Thymus (tissue), 11 donors: ENCODE measurements at regions not wholly inside any gene's neighbourhood (a gene's known extent, or its start where the extent isn't known, plus 50 kb on each side); places are given as distances from the start of the nearest gene placed in this dataset.
A peak's percentile ranks its signal among the peaks of the same experiment; 100 is the strongest.

Experiments used
- DNase-seq, 9 donors: peaks; one replicate each; pipeline ENCODE4 v3.0.0-alpha.2; 2013; ENCODE audit warnings: low spot score in 9 of 9, low read depth in 6 of 9, missing footprints in 1 of 9
- H3K27ac ChIP-seq, 2 donors: one replicate each; pipeline ENCODE4 v1.5.1; 2013; ENCODE audit warnings: control low read depth in 1 of 2, low read depth in 1 of 2, low read length in 1 of 2, mild to moderate bottlenecking in 1 of 2, moderate library complexity in 1 of 2
- H3K27me3 ChIP-seq, 2 donors: one replicate each; pipeline ENCODE4 v1.5.1; 2013; ENCODE audit warnings: low read length in 1 of 2; ENCODE audit not compliant: control insufficient read depth in 2 of 2, insufficient read depth in 1 of 2
- H3K36me3 ChIP-seq, 2 donors: one replicate each; pipeline ENCODE4 v1.5.1; 2013; ENCODE audit warnings: low read length in 1 of 2, mild to moderate bottlenecking in 1 of 2, moderate library complexity in 1 of 2; ENCODE audit not compliant: control insufficient read depth in 2 of 2, insufficient read depth in 2 of 2
- H3K4me1 ChIP-seq, 2 donors: one replicate each; pipeline ENCODE4 v1.5.1; 2013; ENCODE audit warnings: low read length in 2 of 2; ENCODE audit not compliant: control insufficient read depth in 2 of 2, insufficient read depth in 2 of 2
- H3K4me3 ChIP-seq, 2 donors: one replicate each; pipeline ENCODE4 v1.5.1; 2013; ENCODE audit warnings: low read length in 2 of 2, control low read depth in 1 of 2, mild to moderate bottlenecking in 1 of 2
- H3K9me3 ChIP-seq, 2 donors: one replicate each; pipeline ENCODE4 v1.5.1; 2013; ENCODE audit warnings: low read length in 1 of 2, mild to moderate bottlenecking in 1 of 2; ENCODE audit not compliant: control insufficient read depth in 2 of 2, insufficient read depth in 1 of 2
- WGBS: extraction: QIAGEN DNeasy Blood & Tissue Kit; methylation state at CpG from one replicate; pipeline ENCODE4 v1.1.7; 2013; 5-methylcytosine and 5-hydroxymethylcytosine counted together
- donor health status: healthy.

DNA sequence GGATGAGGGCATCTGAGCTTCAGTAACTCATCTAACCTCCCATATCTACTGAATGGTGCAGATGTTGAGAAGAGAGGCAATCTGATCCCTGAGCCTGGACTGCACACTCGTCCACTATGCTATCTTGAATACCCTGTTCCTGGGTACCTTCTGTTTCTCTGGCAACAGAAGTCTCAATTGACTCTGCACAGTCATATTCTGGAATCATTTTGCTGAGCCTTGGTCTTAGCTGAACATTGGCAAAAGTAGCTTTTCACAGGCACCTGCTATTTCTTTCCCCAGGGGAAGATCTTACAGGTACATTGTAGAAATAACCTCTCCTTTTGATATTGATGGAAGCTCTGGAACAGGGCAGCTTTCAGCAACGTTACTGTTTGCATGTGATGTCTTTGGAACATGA is 161.5 kb upstream of the GPR101 start:
- Histone ChIP-seq H3K36me3 (no peaks in the 10 kb centered on the region), H3K27me3 (no peaks in the 10 kb centered on the region), H3K4me3 (no peak overlapping the region), H3K27ac (no peak overlapping the region), H3K9me3 (no peaks in the 10 kb centered on the region), H3K4me1 (no peaks in the 10 kb centered on the region)
- DNase-seq, result no peak
- WGBS, result 48% methylated on average over 2 of the region's 2 CpGs

DNA sequence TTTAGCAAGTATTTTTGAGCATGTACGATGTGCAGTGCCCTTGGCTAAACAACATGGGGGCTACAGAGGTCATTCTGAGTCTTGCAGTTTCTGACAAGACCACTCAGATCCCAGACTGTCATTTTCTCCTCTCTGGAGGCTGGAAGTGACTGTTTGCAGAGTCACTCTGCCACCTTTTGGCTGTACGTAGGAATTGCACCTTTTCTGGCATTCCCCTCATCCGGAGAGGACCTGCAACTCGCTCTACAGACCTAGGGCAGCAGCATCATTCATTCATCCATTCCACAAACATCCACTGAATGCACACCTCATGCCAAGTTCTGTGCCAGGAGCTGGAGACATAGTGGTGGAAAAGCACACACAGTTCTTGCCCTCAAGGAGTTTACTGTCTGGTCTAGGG is 160.4 kb upstream of the GPR101 start:
- Histone ChIP-seq H3K27me3 (no peaks in the 10 kb centered on the region), H3K4me1 (no peaks in the 10 kb centered on the region), H3K36me3 (no peaks in the 10 kb centered on the region), H3K4me3 (no peak overlapping the region), H3K27ac (no peak overlapping the region), H3K9me3 (no peaks in the 10 kb centered on the region)
- peak in 3 of 9 donors; percentile 0 to 41 (median 19) for DNase-seq
- WGBS, result 13% methylated on average over 4 of the region's 4 CpGs

DNA sequence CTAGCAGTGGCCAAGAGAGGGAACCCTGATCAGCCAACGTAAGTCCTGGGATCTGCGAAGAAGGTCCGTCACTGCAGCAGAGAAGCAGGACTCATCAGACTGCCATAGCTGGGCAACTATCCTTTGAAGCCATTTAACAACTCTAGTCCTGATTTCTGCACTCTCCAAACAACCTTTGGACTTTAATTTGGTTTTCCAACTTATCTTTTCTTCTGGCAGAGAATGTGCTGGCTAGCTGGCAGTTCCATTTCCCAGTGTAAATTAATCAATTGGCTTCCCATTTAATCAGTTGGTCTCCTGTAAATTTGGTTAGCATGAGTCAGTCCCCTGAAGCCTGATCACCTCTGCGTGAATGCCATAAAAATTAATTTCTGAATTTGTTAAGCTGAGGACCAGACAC is 153.7 kb upstream of the GPR101 start:
- H3K36me3 ChIP-seq, result no peaks in the 10 kb centered on the region
- no peaks in the 10 kb centered on the region for H3K9me3 ChIP-seq
- WGBS, result 97% methylated on average over 4 of the region's 4 CpGs
- H3K27me3 ChIP-seq, result no peaks in the 10 kb centered on the region
- no peaks in the 10 kb centered on the region for H3K4me1 ChIP-seq
- no peak overlapping the region for H3K4me3 ChIP-seq
- no peak for DNase-seq
- no peak overlapping the region for H3K27ac ChIP-seq

- no peak overlapping the region for H3K4me3 ChIP-seq
- no peaks in the 10 kb centered on the region for H3K27me3 ChIP-seq
- no peaks in the 10 kb centered on the region for H3K9me3 ChIP-seq
- WGBS, result 37% methylated on average over 3 of the region's 3 CpGs
- DNase-seq, result no peak
- no peaks in the 10 kb centered on the region for H3K4me1 ChIP-seq
- no peak overlapping the region for H3K27ac ChIP-seq
- no peaks in the 10 kb centered on the region for H3K36me3 ChIP-seq
Measured at GRCh38 chrX:137178392-137178791, 144.6 kb upstream of the GPR101 start.

- no peaks in the 10 kb centered on the region for H3K36me3 ChIP-seq
- H3K27ac ChIP-seq, result no peak overlapping the region
- no peak overlapping the region for H3K4me3 ChIP-seq
- WGBS, result 97% methylated on average over 3 of the region's 3 CpGs
- DNase-seq, result no peak
- H3K4me1 ChIP-seq, result no peaks in the 10 kb centered on the region
- no peaks in the 10 kb centered on the region for H3K27me3 ChIP-seq
- no peaks in the 10 kb centered on the region for H3K9me3 ChIP-seq
Measured at GRCh38 chrX:137172317-137172948, 138.6 kb upstream of the GPR101 start.

DNA sequence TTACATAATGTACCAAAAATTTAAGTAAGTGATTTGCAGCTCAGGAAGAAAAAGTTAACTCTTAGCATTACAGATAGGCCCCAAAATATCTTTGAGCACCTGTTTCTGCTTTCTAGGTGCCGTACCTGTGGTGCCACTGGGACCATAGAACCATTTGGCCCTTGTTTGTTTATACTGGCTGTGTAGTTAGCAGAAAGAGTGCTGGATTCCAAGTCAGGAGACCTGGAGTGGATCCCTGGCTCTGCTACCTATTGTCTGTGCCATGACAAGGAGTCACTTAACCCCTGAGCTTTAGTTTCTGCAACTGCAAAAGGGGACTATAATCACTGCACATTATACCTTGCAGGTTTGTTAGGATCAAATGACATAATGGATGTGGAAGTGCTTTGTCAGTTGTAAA is 137.8 kb upstream of the GPR101 start:
- Histone ChIP-seq H3K4me3 (no peak overlapping the region), H3K27ac (no peak overlapping the region), H3K36me3 (no peaks in the 10 kb centered on the region), H3K27me3 (no peaks in the 10 kb centered on the region), H3K9me3 (no peaks in the 10 kb centered on the region), H3K4me1 (no peaks in the 10 kb centered on the region)
- no peak for DNase-seq
- 89% methylated on average over 1 of the region's 1 CpG for WGBS

DNA sequence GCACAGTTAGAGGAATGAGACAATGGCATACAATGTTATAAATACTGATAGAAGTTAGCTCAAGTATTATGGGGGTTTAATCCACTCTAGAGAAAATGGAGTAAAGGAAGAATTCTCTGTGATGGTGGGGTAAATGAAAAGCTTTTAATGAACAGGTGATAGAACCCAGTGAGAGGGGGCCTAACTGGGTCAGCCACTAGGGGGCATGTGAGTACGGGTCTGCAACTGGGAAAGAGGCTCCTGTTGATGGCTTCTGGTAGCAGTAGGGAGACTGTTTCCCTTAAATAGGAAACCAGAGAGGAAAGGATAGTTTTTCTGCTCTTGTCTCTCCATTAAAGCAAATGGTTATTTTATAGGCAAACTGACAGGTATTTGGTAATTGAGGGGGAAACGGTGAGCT is 132.8 kb upstream of the GPR101 start:
- Histone ChIP-seq H3K9me3 (no peaks in the 10 kb centered on the region), H3K27ac (no peak overlapping the region), H3K4me1 (no peaks in the 10 kb centered on the region), H3K27me3 (no peaks in the 10 kb centered on the region), H3K36me3 (no peaks in the 10 kb centered on the region), H3K4me3 (no peak overlapping the region)
- DNase-seq, result peak in 1 of 9 donors; percentile 7
- 52% methylated on average over 2 of the region's 2 CpGs for WGBS

- Histone ChIP-seq H3K9me3 (no peaks in the 10 kb centered on the region), H3K27me3 (no peaks in the 10 kb centered on the region), H3K4me3 (no peak overlapping the region), H3K36me3 (no peaks in the 10 kb centered on the region), H3K27ac (no peak overlapping the region), H3K4me1 (no peaks in the 10 kb centered on the region)
- DNase-seq, result no peak
- WGBS, result 64% methylated on average over 3 of the region's 3 CpGs
Measured at GRCh38 chrX:137164329-137164728, 130.5 kb upstream of the GPR101 start.

DNA sequence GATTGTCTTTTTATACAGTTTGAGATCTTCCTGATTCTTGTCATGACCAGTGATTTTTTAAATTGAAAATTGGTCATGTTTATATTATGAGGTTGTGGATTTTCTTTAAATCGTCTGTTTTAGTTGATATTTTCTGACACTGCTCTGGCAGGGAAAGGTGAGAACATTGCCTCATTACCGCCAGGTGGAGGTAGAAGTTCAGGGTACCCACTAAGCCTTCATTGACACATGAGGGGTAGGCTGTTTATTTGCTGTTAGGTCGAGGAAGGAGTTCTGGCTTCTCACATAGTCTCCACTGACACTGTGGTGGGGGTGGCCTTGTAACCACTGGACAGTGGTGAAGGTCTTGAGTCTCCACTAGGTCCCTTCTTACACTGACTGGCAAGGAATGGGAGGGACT is 117.6 kb upstream of the GPR101 start:
- 49% methylated on average over 3 of the region's 3 CpGs for WGBS
- Histone ChIP-seq H3K36me3 (no peaks in the 10 kb centered on the region), H3K4me3 (no peak overlapping the region), H3K27ac (no peak overlapping the region), H3K4me1 (no peaks in the 10 kb centered on the region), H3K9me3 (no peaks in the 10 kb centered on the region), H3K27me3 (no peaks in the 10 kb centered on the region)
- no peak for DNase-seq

GRCh38 chrX:137143864-137144263 is 110.1 kb upstream of the GPR101 start:
- WGBS, result 86% methylated on average over 5 of the region's 5 CpGs
- Histone ChIP-seq H3K4me1 (no peaks in the 10 kb centered on the region), H3K4me3 (no peak overlapping the region), H3K36me3 (no peaks in the 10 kb centered on the region), H3K27ac (no peak overlapping the region), H3K9me3 (no peaks in the 10 kb centered on the region), H3K27me3 (no peaks in the 10 kb centered on the region)
- DNase-seq, result no peak
